Endometrial microvascular endothelial cells (primary cell): ENCODE measurements at regions not wholly inside any gene's neighbourhood (a gene's known extent, or its start where the extent isn't known, plus 50 kb on each side); places are given as distances from the start of the nearest gene placed in this dataset.

Experiments used
- in situ Hi-C: cut with HindIII; loops from 2 replicates; pipeline ENCODE4 v1.10.0; 2017; ENCODE audit warnings: low sequenced_read_pairs, low pct_unique_long_range_greater_than_20kb; ENCODE audit errors: inconsistent ontology term

GRCh38 chr2:158732573-158733429, 62.3 kb upstream of the DAPL1 start:
- in situ Hi-C loops = loop anchor here (25.0 kb wide), 2 partner anchors 120 to 520 kb away; no protein-coding TSS in a partner anchor

- in situ Hi-C loops = loop anchor here (25.0 kb wide), 2 partner anchors 121 to 521 kb away; no protein-coding TSS in a partner anchor
These were observed 61.7 kb upstream of the DAPL1 start for GRCh38 chr2:158733430-158733755.

- in situ Hi-C loops = loop anchor here (25.0 kb wide), 2 partner anchors 122 to 522 kb away; no protein-coding TSS in a partner anchor
These were observed 60.7 kb upstream of the DAPL1 start for GRCh38 chr2:158734442-158734841.

- in situ Hi-C loops = loop anchor here (25.0 kb wide), 2 partner anchors 124 to 524 kb away; no protein-coding TSS in a partner anchor
These were observed 59.1 kb upstream of the DAPL1 start for GRCh38 chr2:158735822-158736580.

GRCh38 chr2:158738363-158738762, 56.8 kb upstream of the DAPL1 start:
- in situ Hi-C loops = loop anchor here (25.0 kb wide), 2 partner anchors 126 to 526 kb away; no protein-coding TSS in a partner anchor

GRCh38 chr2:158740127-158740526, 55.0 kb upstream of the DAPL1 start:
- in situ Hi-C loops = loop anchor here (25.0 kb wide), 2 partner anchors 128 to 528 kb away; no protein-coding TSS in a partner anchor

- in situ Hi-C loops = loop anchor here (25.0 kb wide), 2 partner anchors 128 to 528 kb away; no protein-coding TSS in a partner anchor
These were observed 54.5 kb upstream of the DAPL1 start for GRCh38 chr2:158740621-158741020.

GRCh38 chr2:158741625-158742024, 53.5 kb upstream of the DAPL1 start:
- in situ Hi-C loops = loop anchor here (25.0 kb wide), 2 partner anchors 129 to 529 kb away; no protein-coding TSS in a partner anchor

- in situ Hi-C loops = loop anchor here (25.0 kb wide), 2 partner anchors 130 to 530 kb away; no protein-coding TSS in a partner anchor
These were observed 52.6 kb upstream of the DAPL1 start for GRCh38 chr2:158742536-158742935.

GRCh38 chr2:158743466-158743865, 51.7 kb upstream of the DAPL1 start:
- in situ Hi-C loops = loop anchor here (25.0 kb wide), 2 partner anchors 131 to 531 kb away; no protein-coding TSS in a partner anchor

GRCh38 chr2:158743879-158744278, 51.2 kb upstream of the DAPL1 start:
- in situ Hi-C loops = loop anchor here (25.0 kb wide), 2 partner anchors 132 to 532 kb away; no protein-coding TSS in a partner anchor

GRCh38 chr2:158745067-158745865, 49.9 kb upstream of the DAPL1 start:
- in situ Hi-C loops = loop anchor here (25.0 kb wide), 2 partner anchors 133 to 533 kb away; no protein-coding TSS in a partner anchor
